Loucy (cell line): ENCODE measurements at regions not wholly inside any gene's neighbourhood (a gene's known extent, or its start where the extent isn't known, plus 50 kb on each side); places are given as distances from the start of the nearest gene placed in this dataset.

Source experiments
- CTCF ChIP-seq: fragments of 200-600 bp; sonication (generic); conservative IDR thresholded peaks from 2 replicates; pipeline ENCODE4 v1.5.1; 2014; ENCODE audit warnings: mild to moderate bottlenecking, antibody characterized with exemption, low read length
- EZH2phosphoT487 ChIP-seq: fragments of 200-600 bp; IDR thresholded peaks from 2 replicates; pipeline ENCODE4 v1.6.1; 2018; ENCODE audit warnings: antibody characterized with exemption, mild to moderate bottlenecking, moderate library complexity, borderline replicate concordance

DNA sequence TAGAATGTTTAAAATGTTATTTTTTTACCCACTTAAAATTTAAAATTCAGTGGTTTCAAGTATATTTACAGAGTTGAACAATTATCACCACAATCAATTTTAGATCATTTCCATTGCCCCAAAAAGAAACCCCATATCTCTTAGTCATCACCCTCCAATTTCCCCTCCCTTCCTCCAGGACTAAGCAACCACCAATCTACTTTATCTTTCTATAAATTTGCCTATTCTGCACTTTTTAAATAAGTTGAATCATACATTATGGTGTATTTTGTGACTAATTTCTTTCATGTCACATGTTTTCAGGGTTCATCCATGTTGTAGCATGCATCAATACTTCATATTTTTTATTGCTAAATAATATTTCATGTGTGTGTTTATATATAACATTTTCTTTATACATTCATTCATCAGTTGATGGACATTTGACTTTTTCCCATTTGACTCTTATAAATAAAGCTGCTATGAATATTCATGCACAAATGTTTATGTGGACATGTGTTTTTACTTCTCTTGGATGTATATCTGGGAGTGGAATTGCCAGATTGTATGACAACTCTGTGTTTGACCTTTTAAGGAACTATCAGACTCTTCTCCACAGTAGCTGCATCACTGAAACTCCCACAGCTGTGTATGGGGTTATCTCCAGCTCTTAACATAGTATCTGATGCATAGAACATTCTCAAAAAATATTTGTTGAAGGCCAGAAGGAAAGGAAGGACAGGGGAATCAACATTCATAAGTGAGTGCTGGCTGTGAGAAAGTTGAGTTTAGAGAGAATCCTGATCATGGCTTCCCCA, 107.8 kb upstream of the OXGR1 start:
- TF ChIP-seq CTCF (no peak), EZH2phosphoT487 (no peak)
